ENCODE measurements at regions not wholly inside any gene's neighbourhood (a gene's known extent, or its start where the extent isn't known, plus 50 kb on each side); places are given as distances from the start of the nearest gene placed in this dataset.

- intact Hi-C loops (cut with micrococcal nuclease; ENCODE audit: unreplicated experiment) = loop anchor here (1.0 to 10.0 kb wide), 2 partner anchors 85 to 214 kb away; partner anchors contain the start of gene KLHDC4
- no peaks in the 10 kb centered on the region; the same call in 2 of the 3 replicates for H3K9me3 ChIP-seq (replicated peaks; ENCODE audit: control insufficient read depth, insufficient read depth, low read length)
- ChIA-PET SMC1A (ENCODE audit: uncharacterized antibody, unreplicated experiment) (no interaction called here), CTCF (interaction anchor here (0.6 to 1.6 kb wide), 5 partner anchors 86 to 265 kb away, joined by 3 to 6 read pairs (median 4); no protein-coding TSS in a partner anchor), POLR2A (no interaction called here), RAD21 (ENCODE audit: unreplicated experiment) (no interaction called here)
- WGBS (ENCODE audit: insufficient coverage, insufficient replicate concordance, low lambda C conversion rate, missing lambda C conversion rate) = 25% methylated on average over 19 of the region's 28 CpGs
- peak; percentile 71 for ATAC-seq
- H3K4me2 ChIP-seq (ENCODE audit: control insufficient read depth, insufficient read depth) = no peak overlapping the region
- no peaks in the 10 kb centered on the region for H3K36me3 ChIP-seq (ENCODE audit: control insufficient read depth in 2 of 2, insufficient read depth in 2 of 2, low read length in 1 of 2)
- in situ Hi-C loops (cut with MboI) = loop anchor here (10.0 kb wide), 1 partner anchor 324 kb away; no protein-coding TSS in a partner anchor
- H3K27ac ChIP-seq (ENCODE audit: control insufficient read depth, insufficient read depth) = no peak overlapping the region
- H3K79me2 ChIP-seq (ENCODE audit: control insufficient read depth, insufficient read depth, low read length) = no peaks in the 10 kb centered on the region
- H3K4me3 ChIP-seq = no peak overlapping the region
- no peak overlapping the region for H3K9ac ChIP-seq (ENCODE audit: control insufficient read depth, insufficient read depth, low read length)
- no TSS peak for BruUV-seq (replicated peaks)
- no peak for FAIRE-seq
- DNase-seq (ENCODE audit: low read depth, low spot score) = no peak
- no peak overlapping the region for H2AFZ ChIP-seq (ENCODE audit: control insufficient read depth, low read depth, low read length)
- no peaks in the 10 kb centered on the region for H3K27me3 ChIP-seq (replicated peaks in 1 of 2; ENCODE audit: control insufficient read depth in 2 of 2, insufficient read depth in 2 of 2, low read length in 1 of 2)
- no peaks in the 10 kb centered on the region for H4K20me1 ChIP-seq (ENCODE audit: control insufficient read depth, insufficient read depth)
- no peaks in the 10 kb centered on the region for H3K4me1 ChIP-seq (ENCODE audit: control insufficient read depth, insufficient read depth, low read length)
- TF ChIP-seq ZBED1 (IDR thresholded peaks at IDR 0.05; ENCODE audit: borderline replicate concordance) = no peak
- no peak for TF ChIP-seq USF1 (IDR thresholded peaks at IDR 0.05; ENCODE audit: borderline replicate concordance, extremely low read length, insufficient read depth, low read depth, low read length)
- peak; percentile 63; the same call in 1 of the 2 replicates for TF ChIP-seq SMC3 (IDR thresholded peaks at IDR 0.05; ENCODE audit: borderline replicate concordance, low read length)
- no peak for TF ChIP-seq PAX8 (IDR thresholded peaks at IDR 0.05)
- no peak for TF ChIP-seq MEF2B (IDR thresholded peaks at IDR 0.05; ENCODE audit: partially characterized antibody, poor library complexity, severe bottlenecking)
- TF ChIP-seq FOS (IDR thresholded peaks at IDR 0.05; ENCODE audit: borderline replicate concordance, extremely low read depth, insufficient read length) = no peak
- no peak for TF ChIP-seq IKZF2 (IDR thresholded peaks at IDR 0.05)
- TF ChIP-seq, protein P1, sequence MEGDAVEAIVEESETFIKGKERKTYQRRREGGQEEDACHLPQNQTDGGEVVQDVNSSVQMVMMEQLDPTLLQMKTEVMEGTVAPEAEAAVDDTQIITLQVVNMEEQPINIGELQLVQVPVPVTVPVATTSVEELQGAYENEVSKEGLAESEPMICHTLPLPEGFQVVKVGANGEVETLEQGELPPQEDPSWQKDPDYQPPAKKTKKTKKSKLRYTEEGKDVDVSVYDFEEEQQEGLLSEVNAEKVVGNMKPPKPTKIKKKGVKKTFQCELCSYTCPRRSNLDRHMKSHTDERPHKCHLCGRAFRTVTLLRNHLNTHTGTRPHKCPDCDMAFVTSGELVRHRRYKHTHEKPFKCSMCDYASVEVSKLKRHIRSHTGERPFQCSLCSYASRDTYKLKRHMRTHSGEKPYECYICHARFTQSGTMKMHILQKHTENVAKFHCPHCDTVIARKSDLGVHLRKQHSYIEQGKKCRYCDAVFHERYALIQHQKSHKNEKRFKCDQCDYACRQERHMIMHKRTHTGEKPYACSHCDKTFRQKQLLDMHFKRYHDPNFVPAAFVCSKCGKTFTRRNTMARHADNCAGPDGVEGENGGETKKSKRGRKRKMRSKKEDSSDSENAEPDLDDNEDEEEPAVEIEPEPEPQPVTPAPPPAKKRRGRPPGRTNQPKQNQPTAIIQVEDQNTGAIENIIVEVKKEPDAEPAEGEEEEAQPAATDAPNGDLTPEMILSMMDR (IDR thresholded peaks at IDR 0.05 in 2 of 3, conservative IDR thresholded peaks at IDR 0.05 in 1 of 3; ENCODE audit: control insufficient read depth in 2 of 3, extremely low read depth in 1 of 3, insufficient read depth in 1 of 3, low read depth in 3 of 3, low read length in 3 of 3) = peak; percentile 72 to 92 (median 84)
- TF ChIP-seq EED (IDR thresholded peaks at IDR 0.05; ENCODE audit: low read depth) = no peak
- TF ChIP-seq MTA3 (IDR thresholded peaks at IDR 0.05; ENCODE audit: borderline replicate concordance, low read length) = no peak
- no peak for TF ChIP-seq TCF7 (IDR thresholded peaks at IDR 0.05; ENCODE audit: borderline replicate concordance)
- TF ChIP-seq, protein P2, sequence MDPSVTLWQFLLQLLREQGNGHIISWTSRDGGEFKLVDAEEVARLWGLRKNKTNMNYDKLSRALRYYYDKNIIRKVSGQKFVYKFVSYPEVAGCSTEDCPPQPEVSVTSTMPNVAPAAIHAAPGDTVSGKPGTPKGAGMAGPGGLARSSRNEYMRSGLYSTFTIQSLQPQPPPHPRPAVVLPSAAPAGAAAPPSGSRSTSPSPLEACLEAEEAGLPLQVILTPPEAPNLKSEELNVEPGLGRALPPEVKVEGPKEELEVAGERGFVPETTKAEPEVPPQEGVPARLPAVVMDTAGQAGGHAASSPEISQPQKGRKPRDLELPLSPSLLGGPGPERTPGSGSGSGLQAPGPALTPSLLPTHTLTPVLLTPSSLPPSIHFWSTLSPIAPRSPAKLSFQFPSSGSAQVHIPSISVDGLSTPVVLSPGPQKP (IDR thresholded peaks at IDR 0.05; ENCODE audit: low read depth, low read length) = no peak
- TF ChIP-seq RAD21 (IDR thresholded peaks at IDR 0.05; ENCODE audit: insufficient read depth, low read depth, low read length) = peak; percentile 59
- TF ChIP-seq SUZ12 (IDR thresholded peaks at IDR 0.05; ENCODE audit: unreplicated experiment) = no peak
- TF ChIP-seq NR2F1 (conservative IDR thresholded peaks at IDR 0.05) = 0 out of 2 replicates have a peak, but pooled peaks have one; percentile 29
- no peak for TF ChIP-seq NBN (IDR thresholded peaks at IDR 0.05)
- TF ChIP-seq GABPA (IDR thresholded peaks at IDR 0.05; ENCODE audit: low read depth) = no peak
- no peak for TF ChIP-seq CHD1 (IDR thresholded peaks at IDR 0.05; ENCODE audit: low read depth, low read length)
- no peak for TF ChIP-seq ETV6 (conservative IDR thresholded peaks at IDR 0.05 in 1 of 2, IDR thresholded peaks at IDR 0.05 in 1 of 2; ENCODE audit: borderline replicate concordance in 1 of 2, low read depth in 1 of 2)
- TF ChIP-seq BCL3 (IDR thresholded peaks at IDR 0.05; ENCODE audit: borderline replicate concordance, insufficient read depth, low read depth, low read length, poor library complexity, severe bottlenecking) = no peak
- TF ChIP-seq TARDBP (IDR thresholded peaks at IDR 0.05; ENCODE audit: borderline replicate concordance) = no peak
Measured at GRCh38 chr16:87550495-87550961, 51.8 kb upstream of the JPH3 start.
